ENCODE measurements at regions not wholly inside any gene's neighbourhood (a gene's known extent, or its start where the extent isn't known, plus 50 kb on each side); places are given as distances from the start of the nearest gene placed in this dataset.

DNA sequence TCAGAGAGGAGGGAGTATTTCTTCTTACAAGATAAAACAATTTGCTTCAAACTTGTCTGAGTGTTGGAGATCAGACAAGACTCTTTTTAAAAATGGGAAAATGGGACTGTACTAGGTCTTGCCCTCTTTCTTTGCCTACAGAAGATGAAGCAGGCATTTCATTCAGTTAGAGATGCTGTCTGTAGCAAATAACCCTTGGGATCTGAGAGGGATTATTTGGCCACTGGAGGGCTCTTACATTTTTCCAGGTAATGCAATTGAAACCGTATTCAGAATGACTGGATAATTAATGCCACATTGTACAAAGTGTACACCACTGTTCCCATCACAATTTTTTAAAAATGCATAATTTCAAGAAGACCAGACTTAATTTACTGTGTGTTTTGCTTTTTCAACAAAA is 258.5 kb upstream of the KIRREL3 start:
- TF ChIP-seq, protein P1, sequence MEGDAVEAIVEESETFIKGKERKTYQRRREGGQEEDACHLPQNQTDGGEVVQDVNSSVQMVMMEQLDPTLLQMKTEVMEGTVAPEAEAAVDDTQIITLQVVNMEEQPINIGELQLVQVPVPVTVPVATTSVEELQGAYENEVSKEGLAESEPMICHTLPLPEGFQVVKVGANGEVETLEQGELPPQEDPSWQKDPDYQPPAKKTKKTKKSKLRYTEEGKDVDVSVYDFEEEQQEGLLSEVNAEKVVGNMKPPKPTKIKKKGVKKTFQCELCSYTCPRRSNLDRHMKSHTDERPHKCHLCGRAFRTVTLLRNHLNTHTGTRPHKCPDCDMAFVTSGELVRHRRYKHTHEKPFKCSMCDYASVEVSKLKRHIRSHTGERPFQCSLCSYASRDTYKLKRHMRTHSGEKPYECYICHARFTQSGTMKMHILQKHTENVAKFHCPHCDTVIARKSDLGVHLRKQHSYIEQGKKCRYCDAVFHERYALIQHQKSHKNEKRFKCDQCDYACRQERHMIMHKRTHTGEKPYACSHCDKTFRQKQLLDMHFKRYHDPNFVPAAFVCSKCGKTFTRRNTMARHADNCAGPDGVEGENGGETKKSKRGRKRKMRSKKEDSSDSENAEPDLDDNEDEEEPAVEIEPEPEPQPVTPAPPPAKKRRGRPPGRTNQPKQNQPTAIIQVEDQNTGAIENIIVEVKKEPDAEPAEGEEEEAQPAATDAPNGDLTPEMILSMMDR (conservative IDR thresholded peaks at IDR 0.05; ENCODE audit: low read depth in 2 of 2), result peak in 1 of 2 experiments; percentile 23; a peak in 2 of 4 replicates
- TF ChIP-seq EZH2phosphoT487 (IDR thresholded peaks at IDR 0.05; ENCODE audit: unreplicated experiment), result no peak
- no peak for TF ChIP-seq EZH2 (IDR thresholded peaks at IDR 0.05; ENCODE audit: low read depth, unreplicated experiment)

All from GM23338 (cell line).